ENCODE measurements at regions not wholly inside any gene's neighbourhood (a gene's known extent, or its start where the extent isn't known, plus 50 kb on each side); places are given as distances from the start of the nearest gene placed in this dataset.

DNA sequence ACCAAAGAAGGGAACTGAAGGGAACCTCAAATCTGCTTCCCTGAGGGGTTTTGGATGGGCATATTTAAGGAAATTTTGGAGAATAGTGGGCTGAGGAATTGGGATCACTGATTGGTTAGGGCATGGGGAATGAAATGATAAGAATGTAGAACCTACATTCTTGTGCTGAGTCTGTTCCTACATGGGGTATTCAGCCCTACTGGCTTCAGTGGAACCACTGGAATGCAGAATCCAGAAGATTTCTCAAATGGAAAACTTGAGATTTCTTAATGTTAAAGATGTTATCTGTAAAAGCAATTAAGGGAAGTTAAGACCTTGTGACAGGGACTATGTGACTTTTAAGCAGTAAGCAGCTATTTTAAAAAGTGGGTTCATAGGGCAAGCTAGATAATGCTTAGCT lies 1062.4 kb downstream of the AGBL1 start:
- peak; percentile 12 for DNase-seq (ENCODE audit: low read depth)
- TF ChIP-seq, protein P1, sequence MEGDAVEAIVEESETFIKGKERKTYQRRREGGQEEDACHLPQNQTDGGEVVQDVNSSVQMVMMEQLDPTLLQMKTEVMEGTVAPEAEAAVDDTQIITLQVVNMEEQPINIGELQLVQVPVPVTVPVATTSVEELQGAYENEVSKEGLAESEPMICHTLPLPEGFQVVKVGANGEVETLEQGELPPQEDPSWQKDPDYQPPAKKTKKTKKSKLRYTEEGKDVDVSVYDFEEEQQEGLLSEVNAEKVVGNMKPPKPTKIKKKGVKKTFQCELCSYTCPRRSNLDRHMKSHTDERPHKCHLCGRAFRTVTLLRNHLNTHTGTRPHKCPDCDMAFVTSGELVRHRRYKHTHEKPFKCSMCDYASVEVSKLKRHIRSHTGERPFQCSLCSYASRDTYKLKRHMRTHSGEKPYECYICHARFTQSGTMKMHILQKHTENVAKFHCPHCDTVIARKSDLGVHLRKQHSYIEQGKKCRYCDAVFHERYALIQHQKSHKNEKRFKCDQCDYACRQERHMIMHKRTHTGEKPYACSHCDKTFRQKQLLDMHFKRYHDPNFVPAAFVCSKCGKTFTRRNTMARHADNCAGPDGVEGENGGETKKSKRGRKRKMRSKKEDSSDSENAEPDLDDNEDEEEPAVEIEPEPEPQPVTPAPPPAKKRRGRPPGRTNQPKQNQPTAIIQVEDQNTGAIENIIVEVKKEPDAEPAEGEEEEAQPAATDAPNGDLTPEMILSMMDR (conservative IDR thresholded peaks at IDR 0.05; ENCODE audit: low read depth, low read length), result no peak
- H3K4me3 ChIP-seq (ENCODE audit: low read length), result no peak overlapping the region

DNA sequence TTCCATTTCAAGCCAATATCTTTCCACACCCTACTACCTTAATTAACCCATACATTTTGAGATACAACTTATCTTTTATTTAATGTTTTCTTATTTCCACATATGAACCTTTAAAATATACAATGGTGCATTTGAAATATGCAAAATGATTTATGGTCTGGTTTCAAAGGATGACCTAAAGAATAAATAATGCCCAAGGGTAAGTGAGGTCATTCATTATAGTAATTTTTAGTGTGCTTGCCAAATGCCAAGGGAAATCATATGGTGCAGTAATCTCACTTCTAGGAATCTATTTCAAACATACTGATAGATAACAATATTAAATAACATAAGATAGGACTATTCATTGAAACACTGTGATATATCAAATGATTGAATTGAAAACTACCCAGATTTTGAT lies 1055.4 kb downstream of the AGBL1 start:
- DNase-seq (ENCODE audit: low read depth), result no peak

GRCh38 chr15:87133704-87134103 lies 1054.0 kb downstream of the AGBL1 start:
- H3K4me3 ChIP-seq (ENCODE audit: low read length), result no peak overlapping the region
- no peak for DNase-seq (ENCODE audit: low read depth)
- TF ChIP-seq, protein P1 (conservative IDR thresholded peaks at IDR 0.05; ENCODE audit: low read depth, low read length), result no peak

More for the DNA sequence above, 1055.4 kb downstream of the AGBL1 start:
- H3K4me3 ChIP-seq (ENCODE audit: low read length), result no peak overlapping the region
- TF ChIP-seq, protein P1 (conservative IDR thresholded peaks at IDR 0.05; ENCODE audit: low read depth, low read length), result no peak

DNA sequence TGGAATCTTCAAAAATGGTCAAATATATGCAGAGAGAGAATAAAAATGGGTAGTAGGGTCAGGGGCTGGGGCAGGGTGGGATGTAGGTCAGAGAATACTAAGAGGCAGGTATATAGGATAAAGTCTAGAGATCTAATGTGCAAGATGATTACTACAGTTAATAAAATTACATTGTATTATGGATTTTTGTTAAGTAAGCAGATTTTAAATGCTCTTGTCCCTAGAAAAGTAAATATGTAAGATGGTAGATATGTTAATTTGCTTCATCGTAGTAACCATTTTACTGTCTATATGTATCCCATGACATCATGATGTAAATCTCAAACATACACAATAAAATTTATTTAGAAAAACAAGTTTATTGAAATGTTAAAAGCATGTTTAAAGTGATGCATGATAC lies 1051.4 kb downstream of the AGBL1 start:
- TF ChIP-seq, protein P1 (conservative IDR thresholded peaks at IDR 0.05; ENCODE audit: low read depth, low read length), result no peak
- H3K4me3 ChIP-seq (ENCODE audit: low read length), result no peak overlapping the region
- no peak for DNase-seq (ENCODE audit: low read depth)

DNA sequence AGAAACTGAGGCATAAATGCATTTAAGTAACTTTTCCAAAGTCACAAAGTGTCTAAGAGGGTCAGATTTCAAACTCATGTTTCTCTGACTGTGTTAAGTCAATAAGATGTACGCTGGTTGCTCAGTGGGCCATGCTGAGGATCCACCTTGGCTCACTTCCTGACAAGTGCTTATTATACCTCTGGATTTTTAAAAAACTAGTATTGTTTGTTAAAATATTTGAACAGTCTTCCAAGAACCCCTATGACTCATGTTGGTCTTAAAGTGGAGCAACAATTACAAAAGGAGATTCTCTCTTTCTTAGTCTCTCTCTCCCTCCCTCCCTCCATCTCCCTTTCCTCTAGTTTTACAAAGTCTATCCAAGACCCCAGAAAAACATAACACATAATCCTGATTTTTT lies 1050.2 kb downstream of the AGBL1 start:
- H3K4me3 ChIP-seq (ENCODE audit: low read length), result no peak overlapping the region
- DNase-seq (ENCODE audit: low read depth), result no peak
- TF ChIP-seq, protein P1 (conservative IDR thresholded peaks at IDR 0.05; ENCODE audit: low read depth, low read length), result no peak

DNA sequence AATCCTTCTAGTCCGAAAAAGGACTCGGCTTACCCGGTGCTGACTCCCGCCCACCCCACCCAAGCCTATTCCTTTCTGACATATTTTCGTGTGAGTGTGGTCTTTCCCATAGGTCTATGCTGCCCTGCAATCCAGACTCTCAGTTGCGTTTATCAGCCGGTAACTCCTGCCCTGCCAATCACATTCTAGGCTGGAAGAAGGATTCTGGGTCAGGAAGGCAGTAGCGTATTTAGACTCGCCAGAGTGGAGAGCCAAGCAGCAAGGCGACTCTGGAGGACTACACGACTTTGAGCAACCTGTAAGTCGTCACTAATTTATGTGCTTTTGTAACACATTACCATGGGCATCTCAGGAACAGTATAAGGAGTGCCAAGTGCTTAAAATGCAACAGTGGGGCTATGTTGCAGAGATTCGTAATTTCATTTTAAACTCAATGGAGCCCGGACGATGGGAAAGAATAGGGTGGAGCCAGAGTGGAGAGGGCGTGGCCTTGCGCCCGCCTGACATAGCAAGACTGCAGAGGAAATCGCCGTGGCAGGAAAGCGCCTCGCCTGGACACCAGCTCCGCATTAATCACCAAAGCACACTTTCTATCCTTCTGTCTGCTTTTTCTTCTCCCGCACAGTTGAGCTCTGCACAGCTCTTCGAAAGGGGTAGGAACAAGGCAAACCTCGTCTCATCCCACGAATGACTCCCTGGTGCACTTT lies 1044.2 kb downstream of the AGBL1 start:
- H3K4me3 ChIP-seq (ENCODE audit: low read length), result no peak overlapping the region
- no peak for DNase-seq (ENCODE audit: low read depth)
- TF ChIP-seq, protein P1 (conservative IDR thresholded peaks at IDR 0.05; ENCODE audit: low read depth, low read length), result no peak

- TF ChIP-seq, protein P1 (conservative IDR thresholded peaks at IDR 0.05; ENCODE audit: low read depth, low read length), result no peak
Observed at GRCh38 chr15:87121336-87121735, 1041.7 kb downstream of the AGBL1 start.

More at GRCh38 chr15:87121336-87121735, 1041.7 kb downstream of the AGBL1 start:
- no peak overlapping the region for H3K4me3 ChIP-seq (ENCODE audit: low read length)
- no peak for DNase-seq (ENCODE audit: low read depth)
